ENCODE measurements at regions not wholly inside any gene's neighbourhood (a gene's known extent, or its start where the extent isn't known, plus 50 kb on each side); places are given as distances from the start of the nearest gene placed in this dataset.

DNA sequence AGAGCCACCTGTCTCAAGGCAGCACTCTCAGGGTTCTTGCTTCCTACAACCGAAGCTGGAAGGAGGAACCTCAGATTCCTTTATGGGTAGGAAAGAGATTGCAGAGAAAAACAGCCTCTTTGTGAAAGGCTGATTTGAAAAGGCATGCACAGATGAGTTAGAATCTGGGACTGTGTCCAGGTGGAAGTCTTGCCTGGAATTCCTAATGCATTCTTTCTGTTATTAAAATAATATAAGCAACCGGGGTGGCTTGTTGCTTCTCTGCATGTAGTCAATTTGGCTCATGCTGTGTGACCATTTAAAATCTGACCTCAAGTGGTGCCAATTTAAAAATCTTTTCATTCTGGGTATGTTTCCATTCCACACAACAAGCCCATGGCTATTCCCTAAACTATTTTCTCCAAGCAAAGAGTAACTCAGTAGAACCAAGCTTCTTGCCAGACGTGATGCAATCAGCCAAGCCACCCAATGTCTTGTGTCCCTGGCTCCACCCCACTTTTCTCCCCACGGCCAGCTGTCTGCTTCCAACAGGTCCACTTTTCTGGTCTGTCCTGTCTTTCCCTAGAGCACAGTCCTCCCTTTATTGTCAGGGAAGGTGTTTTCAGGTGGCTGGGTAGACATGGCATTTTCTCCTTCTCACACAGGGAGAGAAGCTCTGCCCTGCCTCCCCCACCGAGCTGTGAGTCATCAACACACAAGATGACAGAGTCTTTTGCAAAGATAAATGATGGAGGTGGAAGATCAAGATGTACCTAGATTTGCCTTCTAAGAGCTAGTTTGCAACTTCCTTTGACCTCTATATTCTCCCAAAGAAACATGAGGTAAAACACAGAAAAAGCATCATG lies 394.3 kb downstream of the FOXO1 start:
- TF ChIP-seq, protein P1, sequence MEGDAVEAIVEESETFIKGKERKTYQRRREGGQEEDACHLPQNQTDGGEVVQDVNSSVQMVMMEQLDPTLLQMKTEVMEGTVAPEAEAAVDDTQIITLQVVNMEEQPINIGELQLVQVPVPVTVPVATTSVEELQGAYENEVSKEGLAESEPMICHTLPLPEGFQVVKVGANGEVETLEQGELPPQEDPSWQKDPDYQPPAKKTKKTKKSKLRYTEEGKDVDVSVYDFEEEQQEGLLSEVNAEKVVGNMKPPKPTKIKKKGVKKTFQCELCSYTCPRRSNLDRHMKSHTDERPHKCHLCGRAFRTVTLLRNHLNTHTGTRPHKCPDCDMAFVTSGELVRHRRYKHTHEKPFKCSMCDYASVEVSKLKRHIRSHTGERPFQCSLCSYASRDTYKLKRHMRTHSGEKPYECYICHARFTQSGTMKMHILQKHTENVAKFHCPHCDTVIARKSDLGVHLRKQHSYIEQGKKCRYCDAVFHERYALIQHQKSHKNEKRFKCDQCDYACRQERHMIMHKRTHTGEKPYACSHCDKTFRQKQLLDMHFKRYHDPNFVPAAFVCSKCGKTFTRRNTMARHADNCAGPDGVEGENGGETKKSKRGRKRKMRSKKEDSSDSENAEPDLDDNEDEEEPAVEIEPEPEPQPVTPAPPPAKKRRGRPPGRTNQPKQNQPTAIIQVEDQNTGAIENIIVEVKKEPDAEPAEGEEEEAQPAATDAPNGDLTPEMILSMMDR (conservative IDR thresholded peaks at IDR 0.05; ENCODE audit: low read length), result no peak
- no peak for TF ChIP-seq EZH2phosphoT487 (IDR thresholded peaks at IDR 0.05; ENCODE audit: borderline replicate concordance, low read depth, low read length)
